ENCODE measurements at regions not wholly inside any gene's neighbourhood (a gene's known extent, or its start where the extent isn't known, plus 50 kb on each side); places are given as distances from the start of the nearest gene placed in this dataset.

- DNase-seq, result no peak
- no peaks in the 10 kb centered on the region for H3K4me1 ChIP-seq (ENCODE audit: control insufficient read depth in 1 of 2, insufficient read depth in 2 of 2, low read length in 2 of 2)
- ATAC-seq (ENCODE audit: low FRiP score), result no peak
- no peak overlapping the region for H3K27ac ChIP-seq (ENCODE audit: low read depth in 1 of 2, low read length in 2 of 2)
- 69 to 86% methylated on average over 6 of the region's 6 CpGs for WGBS, 2 donors
- no peaks in the 10 kb centered on the region for H3K36me3 ChIP-seq (ENCODE audit: control insufficient read depth in 1 of 2, insufficient read depth in 2 of 2, low read length in 1 of 2)
- intact Hi-C loops (cut with DNase I), result no loop called here
- no peak overlapping the region for H3K4me3 ChIP-seq (ENCODE audit: low read length in 2 of 2)
- H3K9me3 ChIP-seq (ENCODE audit: control insufficient read depth, low read length), result no peaks in the 10 kb centered on the region
- H3K27me3 ChIP-seq (ENCODE audit: control insufficient read depth in 1 of 2, insufficient read depth in 2 of 2, low read length in 1 of 2), result no peaks in the 10 kb centered on the region
Observed at GRCh38 chrX:9122519-9123245, 88.8 kb upstream of the FAM9B start.

- no peaks in the 10 kb centered on the region for H3K27me3 ChIP-seq (ENCODE audit: control insufficient read depth in 1 of 2, insufficient read depth in 2 of 2, low read length in 1 of 2)
- H3K4me3 ChIP-seq (ENCODE audit: low read length in 2 of 2), result no peak overlapping the region
- no peak for DNase-seq
- ATAC-seq (ENCODE audit: low FRiP score), result no peak
- intact Hi-C loops (cut with DNase I), result no loop called here
- no peaks in the 10 kb centered on the region for H3K36me3 ChIP-seq (ENCODE audit: control insufficient read depth in 1 of 2, insufficient read depth in 2 of 2, low read length in 1 of 2)
- H3K27ac ChIP-seq (ENCODE audit: low read depth in 1 of 2, low read length in 2 of 2), result no peak overlapping the region
- WGBS, 2 donors, result 46 to 75% methylated on average over 6 of the region's 6 CpGs
- no peaks in the 10 kb centered on the region for H3K4me1 ChIP-seq (ENCODE audit: control insufficient read depth in 1 of 2, insufficient read depth in 2 of 2, low read length in 2 of 2)
- no peaks in the 10 kb centered on the region for H3K9me3 ChIP-seq (ENCODE audit: control insufficient read depth, low read length)
Observed at GRCh38 chrX:9127986-9128385, 94.1 kb upstream of the FAM9B start.

GRCh38 chrX:9130031-9130430 is 96.1 kb upstream of the FAM9B start:
- no peak overlapping the region for H3K4me3 ChIP-seq (ENCODE audit: low read length in 2 of 2)
- ATAC-seq (ENCODE audit: low FRiP score) (no peak), DNase-seq (no peak)
- intact Hi-C loops (cut with DNase I), result no loop called here
- no peaks in the 10 kb centered on the region for H3K4me1 ChIP-seq (ENCODE audit: control insufficient read depth in 1 of 2, insufficient read depth in 2 of 2, low read length in 2 of 2)
- WGBS, 2 donors, result 83 to 90% methylated on average over 8 of the region's 8 CpGs
- no peaks in the 10 kb centered on the region for H3K9me3 ChIP-seq (ENCODE audit: control insufficient read depth, low read length)
- no peak overlapping the region for H3K27ac ChIP-seq (ENCODE audit: low read depth in 1 of 2, low read length in 2 of 2)
- H3K36me3 ChIP-seq (ENCODE audit: control insufficient read depth in 1 of 2, insufficient read depth in 2 of 2, low read length in 1 of 2), result no peaks in the 10 kb centered on the region
- no peaks in the 10 kb centered on the region for H3K27me3 ChIP-seq (ENCODE audit: control insufficient read depth in 1 of 2, insufficient read depth in 2 of 2, low read length in 1 of 2)

- H3K36me3 ChIP-seq (ENCODE audit: control insufficient read depth in 1 of 2, insufficient read depth in 2 of 2, low read length in 1 of 2), result no peaks in the 10 kb centered on the region
- no peak overlapping the region for H3K4me3 ChIP-seq (ENCODE audit: low read length in 2 of 2)
- ATAC-seq (ENCODE audit: low FRiP score), result no peak
- H3K4me1 ChIP-seq (ENCODE audit: control insufficient read depth in 1 of 2, insufficient read depth in 2 of 2, low read length in 2 of 2), result no peaks in the 10 kb centered on the region
- no peak overlapping the region for H3K27ac ChIP-seq (ENCODE audit: low read depth in 1 of 2, low read length in 2 of 2)
- H3K27me3 ChIP-seq (ENCODE audit: control insufficient read depth in 1 of 2, insufficient read depth in 2 of 2, low read length in 1 of 2), result no peaks in the 10 kb centered on the region
- no peak for DNase-seq
- H3K9me3 ChIP-seq (ENCODE audit: control insufficient read depth, low read length), result no peaks in the 10 kb centered on the region
- intact Hi-C loops (cut with DNase I), result no loop called here
- 94 to 97% methylated on average over 4 of the region's 4 CpGs for WGBS, 2 donors
Observed at GRCh38 chrX:9131066-9131465, 97.1 kb upstream of the FAM9B start.

GRCh38 chrX:9132036-9132638 is 98.2 kb upstream of the FAM9B start:
- Histone ChIP-seq H3K9me3 (ENCODE audit: control insufficient read depth, low read length) (no peaks in the 10 kb centered on the region), H3K4me1 (ENCODE audit: control insufficient read depth in 1 of 2, insufficient read depth in 2 of 2, low read length in 2 of 2) (no peaks in the 10 kb centered on the region), H3K27ac (ENCODE audit: low read depth in 1 of 2, low read length in 2 of 2) (no peak overlapping the region), H3K36me3 (ENCODE audit: control insufficient read depth in 1 of 2, insufficient read depth in 2 of 2, low read length in 1 of 2) (no peaks in the 10 kb centered on the region), H3K27me3 (ENCODE audit: control insufficient read depth in 1 of 2, insufficient read depth in 2 of 2, low read length in 1 of 2) (no peaks in the 10 kb centered on the region), H3K4me3 (ENCODE audit: low read length in 2 of 2) (no peak overlapping the region)
- intact Hi-C loops (cut with DNase I), result no loop called here
- 68 to 86% methylated on average over 5 of the region's 5 CpGs for WGBS, 2 donors
- ATAC-seq (ENCODE audit: low FRiP score), result no peak
- no peak for DNase-seq

- Histone ChIP-seq H3K27ac (ENCODE audit: low read depth in 1 of 2, low read length in 2 of 2) (no peak overlapping the region), H3K9me3 (ENCODE audit: control insufficient read depth, low read length) (no peaks in the 10 kb centered on the region), H3K36me3 (ENCODE audit: control insufficient read depth in 1 of 2, insufficient read depth in 2 of 2, low read length in 1 of 2) (no peaks in the 10 kb centered on the region), H3K4me3 (ENCODE audit: low read length in 2 of 2) (no peak overlapping the region), H3K27me3 (ENCODE audit: control insufficient read depth in 1 of 2, insufficient read depth in 2 of 2, low read length in 1 of 2) (no peaks in the 10 kb centered on the region), H3K4me1 (ENCODE audit: control insufficient read depth in 1 of 2, insufficient read depth in 2 of 2, low read length in 2 of 2) (no peaks in the 10 kb centered on the region)
- intact Hi-C loops (cut with DNase I), result no loop called here
- no peak for ATAC-seq (ENCODE audit: low FRiP score)
- WGBS, 2 donors, result 55 to 57% methylated on average over 1 of the region's 1 CpG
- no peak for DNase-seq
Observed at GRCh38 chrX:9133426-9133825, 99.5 kb upstream of the FAM9B start.

GRCh38 chrX:9134366-9134765 is 100.4 kb upstream of the FAM9B start:
- no peak for DNase-seq
- Histone ChIP-seq H3K27ac (ENCODE audit: low read depth in 1 of 2, low read length in 2 of 2) (no peak overlapping the region), H3K36me3 (ENCODE audit: control insufficient read depth in 1 of 2, insufficient read depth in 2 of 2, low read length in 1 of 2) (no peaks in the 10 kb centered on the region), H3K9me3 (ENCODE audit: control insufficient read depth, low read length) (no peaks in the 10 kb centered on the region), H3K4me3 (ENCODE audit: low read length in 2 of 2) (no peak overlapping the region), H3K27me3 (ENCODE audit: control insufficient read depth in 1 of 2, insufficient read depth in 2 of 2, low read length in 1 of 2) (no peaks in the 10 kb centered on the region), H3K4me1 (ENCODE audit: control insufficient read depth in 1 of 2, insufficient read depth in 2 of 2, low read length in 2 of 2) (no peaks in the 10 kb centered on the region)
- 23 to 33% methylated on average over 6 of the region's 6 CpGs for WGBS, 2 donors
- intact Hi-C loops (cut with DNase I), result no loop called here
- no peak for ATAC-seq (ENCODE audit: low FRiP score)

- 9 to 32% methylated on average over 6 of the region's 6 CpGs for WGBS, 2 donors
- H3K27ac ChIP-seq (ENCODE audit: low read depth in 1 of 2, low read length in 2 of 2), result no peak overlapping the region
- H3K4me3 ChIP-seq (ENCODE audit: low read length in 2 of 2), result no peak overlapping the region
- intact Hi-C loops (cut with DNase I), result no loop called here
- ATAC-seq (ENCODE audit: low FRiP score) (no peak), DNase-seq (no peak)
- H3K4me1 ChIP-seq (ENCODE audit: control insufficient read depth in 1 of 2, insufficient read depth in 2 of 2, low read length in 2 of 2), result no peaks in the 10 kb centered on the region
- no peaks in the 10 kb centered on the region for H3K27me3 ChIP-seq (ENCODE audit: control insufficient read depth in 1 of 2, insufficient read depth in 2 of 2, low read length in 1 of 2)
- no peaks in the 10 kb centered on the region for H3K9me3 ChIP-seq (ENCODE audit: control insufficient read depth, low read length)
- no peaks in the 10 kb centered on the region for H3K36me3 ChIP-seq (ENCODE audit: control insufficient read depth in 1 of 2, insufficient read depth in 2 of 2, low read length in 1 of 2)
Observed at GRCh38 chrX:9135901-9136510, 102.1 kb upstream of the FAM9B start.

GRCh38 chrX:9137152-9137551 is 103.2 kb upstream of the FAM9B start:
- WGBS, 2 donors, result 83 to 84% methylated on average over 6 of the region's 6 CpGs
- Histone ChIP-seq H3K4me3 (ENCODE audit: low read length in 2 of 2) (no peak overlapping the region), H3K4me1 (ENCODE audit: control insufficient read depth in 1 of 2, insufficient read depth in 2 of 2, low read length in 2 of 2) (no peaks in the 10 kb centered on the region), H3K9me3 (ENCODE audit: control insufficient read depth, low read length) (no peaks in the 10 kb centered on the region), H3K27me3 (ENCODE audit: control insufficient read depth in 1 of 2, insufficient read depth in 2 of 2, low read length in 1 of 2) (no peaks in the 10 kb centered on the region), H3K36me3 (ENCODE audit: control insufficient read depth in 1 of 2, insufficient read depth in 2 of 2, low read length in 1 of 2) (no peaks in the 10 kb centered on the region), H3K27ac (ENCODE audit: low read depth in 1 of 2, low read length in 2 of 2) (no peak overlapping the region)
- DNase-seq (no peak), ATAC-seq (ENCODE audit: low FRiP score) (no peak)
- intact Hi-C loops (cut with DNase I), result no loop called here

Data from aorta (tissue), 5 donors.